Adipose tissue (tissue), 3 donors: ENCODE measurements at regions not wholly inside any gene's neighbourhood (a gene's known extent, or its start where the extent isn't known, plus 50 kb on each side); places are given as distances from the start of the nearest gene placed in this dataset.

Experiments used
- H3K27ac ChIP-seq: one replicate; pipeline ENCODE4 v1.5.1; 2013; ENCODE audit warnings: low read depth, low read length
- WGBS, 3 donors: extraction: QIAGEN DNeasy Blood & Tissue Kit; methylation state at CpG; one replicate each; pipeline ENCODE4 v1.1.7; 2013; 5-methylcytosine and 5-hydroxymethylcytosine counted together
- donor health status: healthy with polysubstance abuse.
- donor health status: Bipolar disorder and iron deficiency.
- donor health status: healthy.

DNA sequence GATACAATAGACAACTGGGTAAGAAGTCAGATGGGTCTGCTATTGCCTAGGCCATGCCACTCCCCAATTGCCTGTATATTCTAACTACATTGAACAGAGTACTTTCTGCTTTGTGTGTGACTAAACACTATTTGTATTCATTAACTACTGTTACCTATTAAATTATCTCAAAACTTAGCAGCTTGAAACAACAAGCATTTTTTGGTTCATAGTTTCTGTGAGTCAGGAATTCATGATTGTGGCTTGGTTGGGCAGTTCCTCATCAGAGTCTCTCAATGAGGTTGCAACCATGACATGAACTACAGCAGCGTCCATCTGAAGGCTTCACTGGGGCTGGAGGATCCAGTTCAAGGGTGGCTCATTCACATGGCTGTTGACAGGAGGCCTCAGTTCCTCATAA is 205.7 kb downstream of the EN1 start:
- H3K27ac ChIP-seq: no peak overlapping the region
- WGBS, 3 donors: 69 to 80% (median 79%) methylated on average over 1 of the region's 1 CpG

DNA sequence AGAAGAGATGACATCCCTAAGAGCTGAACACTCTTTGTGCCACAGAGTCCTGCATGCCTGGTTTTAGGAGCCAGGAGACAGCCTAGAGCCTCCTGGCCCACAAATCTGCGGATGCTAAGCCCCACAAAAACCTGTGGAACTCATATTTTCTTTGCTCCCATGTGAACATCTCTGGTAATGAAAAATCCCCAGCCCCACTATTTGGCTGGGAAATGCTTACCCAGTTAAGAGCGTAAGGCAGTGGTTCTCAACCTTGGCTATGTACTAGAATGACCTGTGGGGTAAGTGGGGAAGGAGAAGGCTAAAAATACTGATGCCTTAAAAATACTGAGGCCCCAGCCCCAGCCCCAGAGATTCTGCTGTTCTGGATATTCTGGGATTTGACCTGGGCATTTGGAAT is 208.1 kb downstream of the EN1 start:
- 80 to 84% (median 81%) methylated on average over 2 of the region's 2 CpGs for WGBS, 3 donors
- no peak overlapping the region for H3K27ac ChIP-seq

DNA sequence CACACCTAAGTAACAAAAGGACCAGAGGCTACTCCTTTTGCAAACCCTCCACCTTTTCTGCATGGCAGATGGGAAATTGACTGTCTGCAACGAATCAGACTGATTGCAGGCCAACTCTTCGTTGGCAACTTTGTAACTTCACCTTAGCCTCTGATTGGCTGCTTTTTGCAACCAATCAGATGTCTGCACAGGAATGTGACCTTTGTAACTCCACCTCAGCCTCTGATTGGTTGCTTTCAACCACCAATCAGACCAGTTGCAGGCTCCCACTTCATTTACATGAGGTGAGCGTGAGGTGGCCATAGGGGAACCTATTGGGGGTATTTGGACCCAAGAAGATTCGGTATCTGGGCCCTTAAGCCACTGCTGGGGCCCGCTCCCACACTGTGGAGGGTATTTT is 209.0 kb downstream of the EN1 start:
- WGBS, 3 donors: 67 to 79% (median 76%) methylated on average over 5 of the region's 5 CpGs
- H3K27ac ChIP-seq: no peak overlapping the region

DNA sequence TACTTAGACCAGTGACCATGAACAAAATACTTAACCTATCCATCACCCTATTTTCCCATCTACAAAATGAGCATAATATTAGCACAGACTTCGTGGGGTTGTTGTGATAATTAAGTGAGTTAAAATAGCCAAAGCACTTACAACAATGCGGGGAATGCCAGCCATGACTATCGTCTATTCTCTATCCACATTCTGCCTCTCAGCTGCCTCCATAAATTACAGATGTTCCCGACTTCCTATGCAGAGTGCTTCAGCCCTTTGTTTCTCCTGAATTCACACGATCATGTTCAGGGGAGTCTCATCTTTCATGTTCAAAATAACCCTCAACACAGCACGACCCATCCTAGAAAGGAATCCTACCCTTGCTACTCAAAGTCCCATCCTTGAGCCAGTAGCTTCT is 211.6 kb downstream of the EN1 start:
- H3K27ac ChIP-seq: no peak overlapping the region
- 45 to 55% (median 48%) methylated on average over 6 of the region's 6 CpGs for WGBS, 3 donors

DNA sequence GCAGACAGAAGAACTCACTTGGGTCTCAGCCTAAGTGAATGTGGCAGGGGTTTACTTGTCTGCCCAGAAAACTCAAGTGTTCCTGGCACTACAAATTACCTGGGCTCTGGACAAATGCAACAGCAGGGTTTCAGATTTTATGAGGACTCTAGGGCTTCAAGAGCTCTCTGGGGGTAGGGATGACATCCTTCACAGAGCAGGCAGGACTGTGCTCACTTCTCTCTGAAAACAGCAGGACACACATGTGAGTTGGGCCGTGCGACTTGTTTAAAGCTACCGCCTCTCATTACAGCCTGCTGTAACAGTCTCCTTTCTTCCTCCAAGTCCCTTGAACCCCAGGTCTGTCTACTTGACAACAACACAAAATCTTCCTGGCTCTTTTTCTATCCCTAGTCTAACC is 212.6 kb downstream of the EN1 start:
- WGBS, 3 donors: 78 to 89% (median 79%) methylated on average over 3 of the region's 3 CpGs

DNA sequence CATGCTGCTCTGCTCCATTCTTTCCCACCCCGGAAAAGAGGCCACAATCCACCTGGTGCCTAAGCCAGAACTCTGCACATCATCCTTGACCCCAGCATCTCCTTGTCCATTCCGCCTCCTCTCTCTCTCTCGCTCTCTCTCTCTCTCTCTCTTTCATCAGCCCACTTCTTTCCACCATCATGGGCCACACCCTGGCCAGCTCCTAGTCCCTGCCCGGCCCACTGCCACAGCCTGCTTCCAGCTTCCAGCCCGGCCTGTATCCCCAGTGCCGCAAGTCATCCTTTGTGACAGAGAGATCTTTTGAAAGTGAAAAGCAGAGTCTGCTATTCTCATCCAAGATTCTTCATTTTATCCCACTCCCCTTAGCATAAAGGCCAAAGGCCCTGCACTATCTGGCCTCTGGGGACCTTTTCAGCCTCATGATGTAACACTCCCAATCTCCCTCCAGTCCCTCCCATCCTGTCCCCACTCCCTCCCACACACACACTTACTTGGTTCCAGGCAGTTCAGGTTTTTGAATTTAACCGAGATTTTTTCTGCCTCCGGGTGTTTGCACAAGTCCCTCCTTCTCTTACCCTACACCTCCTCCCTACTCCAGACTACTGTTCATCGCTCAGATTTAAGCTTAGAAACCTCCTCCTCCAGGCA is 214.0 kb downstream of the EN1 start:
- 67 to 84% (median 70%) methylated on average over 9 of the region's 9 CpGs for WGBS, 3 donors
- no peak overlapping the region for H3K27ac ChIP-seq

More for the DNA sequence above, 212.6 kb downstream of the EN1 start:
- no peak overlapping the region for H3K27ac ChIP-seq

DNA sequence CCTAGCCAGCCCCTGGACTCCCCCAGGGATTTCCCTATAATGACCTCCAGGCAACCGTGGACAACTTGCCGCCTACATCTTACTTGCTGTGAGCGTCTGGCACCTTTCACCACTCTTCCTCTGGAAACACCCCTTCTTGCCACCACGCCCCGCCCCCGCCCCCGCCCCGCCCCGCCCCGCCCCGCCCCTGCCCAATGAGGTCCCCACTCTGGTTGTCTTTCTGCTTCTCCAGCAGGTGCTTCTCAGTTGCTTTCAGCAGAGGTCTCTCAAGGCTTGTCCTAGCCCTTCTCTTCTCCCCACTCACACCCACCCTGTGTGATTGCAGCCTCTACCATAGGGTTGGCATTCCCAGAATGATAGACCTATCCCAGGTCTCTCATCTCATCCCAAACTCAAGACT is 214.5 kb downstream of the EN1 start:
- H3K27ac ChIP-seq: no peak overlapping the region
- 74 to 83% (median 74%) methylated on average over 11 of the region's 11 CpGs for WGBS, 3 donors

- no peak overlapping the region for H3K27ac ChIP-seq
- 73 to 87% (median 78%) methylated on average over 3 of the region's 3 CpGs for WGBS, 3 donors
Observed at GRCh38 chr2:118627156-118627555, 220.3 kb downstream of the EN1 start.

DNA sequence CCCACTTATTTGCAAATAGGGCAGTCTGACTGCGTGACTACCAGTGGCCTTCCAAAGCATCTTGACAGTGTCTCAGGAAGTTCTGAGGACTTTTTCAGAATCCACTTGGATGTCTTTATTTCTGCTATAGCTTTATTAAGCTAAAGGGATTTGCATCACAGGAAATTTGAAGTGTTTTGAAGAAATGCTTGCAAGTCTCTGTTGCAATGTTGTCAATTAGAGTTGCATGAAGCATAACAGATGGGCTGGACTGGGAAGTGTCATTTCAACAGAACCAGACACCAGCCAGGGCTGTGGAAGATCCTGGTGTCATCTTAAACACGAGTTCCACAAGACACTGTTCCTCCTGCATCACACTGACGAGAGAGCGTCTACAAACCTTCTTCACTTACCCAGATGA is 224.5 kb downstream of the EN1 start:
- 70 to 86% (median 76%) methylated on average over 4 of the region's 4 CpGs for WGBS, 3 donors
- H3K27ac ChIP-seq: no peak overlapping the region

- 59 to 87% (median 73%) methylated on average over 3 of the region's 3 CpGs for WGBS, 3 donors
- no peak overlapping the region for H3K27ac ChIP-seq
Observed at GRCh38 chr2:118622108-118622507, 225.3 kb downstream of the EN1 start.

- 72 to 85% (median 81%) methylated on average over 13 of the region's 13 CpGs for whole genome bisulfite sequencing, 3 donors
- no peak overlapping the region for H3K27ac ChIP-seq
Observed at GRCh38 chr2:118618279-118618678, 229.2 kb downstream of the EN1 start.

- WGBS, 3 donors: 82 to 94% (median 83%) methylated on average over 7 of the region's 7 CpGs
- H3K27ac ChIP-seq: no peak overlapping the region
Observed at GRCh38 chr2:118616432-118616831, 231.0 kb downstream of the EN1 start.

DNA sequence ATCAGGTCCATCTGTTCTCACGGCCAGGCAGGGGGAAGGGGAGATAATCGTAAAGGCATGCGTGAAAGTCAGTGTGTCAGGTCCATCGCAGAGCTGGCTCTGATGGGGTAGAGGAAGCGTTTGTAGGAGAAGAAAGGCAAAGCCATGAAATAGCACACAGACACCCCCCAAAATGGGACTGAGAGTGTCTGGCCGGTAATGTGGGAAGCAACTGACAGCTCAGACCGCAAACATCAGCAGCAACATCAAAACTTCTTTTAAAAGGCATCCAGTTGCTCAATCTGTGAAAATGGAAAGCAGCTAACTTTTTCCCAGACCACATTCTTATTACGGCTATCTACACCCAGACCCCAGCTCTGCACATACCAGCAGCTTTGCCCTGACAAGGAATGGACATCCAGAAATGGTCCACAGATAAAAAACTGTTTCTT is 232.6 kb downstream of the EN1 start:
- no peak overlapping the region for H3K27ac ChIP-seq
- 40 to 69% (median 40%) methylated on average over 8 of the region's 8 CpGs for WGBS, 3 donors

GRCh38 chr2:118613737-118614136 is 233.7 kb downstream of the EN1 start:
- H3K27ac ChIP-seq: no peak overlapping the region
- 37 to 73% (median 49%) methylated on average over 2 of the region's 2 CpGs for WGBS, 3 donors

DNA sequence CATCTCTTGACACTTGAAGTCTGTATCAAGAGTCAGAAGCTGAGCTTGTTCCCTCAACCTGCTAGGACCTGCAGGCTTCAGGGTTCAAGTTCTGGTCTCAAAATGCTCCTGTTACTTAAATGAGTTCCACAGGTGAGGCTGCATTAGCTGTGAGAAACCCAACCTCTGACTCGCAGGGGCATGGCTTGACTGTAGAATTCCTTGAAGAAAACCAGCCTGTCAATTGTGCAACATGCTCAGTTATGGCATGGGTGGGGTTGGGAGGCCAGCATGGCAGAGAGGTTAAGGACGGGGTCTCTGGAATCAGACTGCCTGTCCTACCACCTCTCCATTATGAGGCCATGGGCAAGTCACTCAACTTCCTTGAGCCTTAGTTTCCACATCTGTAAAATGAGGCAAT is 235.8 kb downstream of the EN1 start:
- 79 to 85% (median 83%) methylated on average over 2 of the region's 2 CpGs for WGBS, 3 donors
- no peak overlapping the region for H3K27ac ChIP-seq

- H3K27ac ChIP-seq: no peak overlapping the region
- WGBS, 3 donors: 75 to 80% (median 77%) methylated on average over 4 of the region's 4 CpGs
Observed at GRCh38 chr2:118609138-118609537, 238.3 kb downstream of the EN1 start.

DNA sequence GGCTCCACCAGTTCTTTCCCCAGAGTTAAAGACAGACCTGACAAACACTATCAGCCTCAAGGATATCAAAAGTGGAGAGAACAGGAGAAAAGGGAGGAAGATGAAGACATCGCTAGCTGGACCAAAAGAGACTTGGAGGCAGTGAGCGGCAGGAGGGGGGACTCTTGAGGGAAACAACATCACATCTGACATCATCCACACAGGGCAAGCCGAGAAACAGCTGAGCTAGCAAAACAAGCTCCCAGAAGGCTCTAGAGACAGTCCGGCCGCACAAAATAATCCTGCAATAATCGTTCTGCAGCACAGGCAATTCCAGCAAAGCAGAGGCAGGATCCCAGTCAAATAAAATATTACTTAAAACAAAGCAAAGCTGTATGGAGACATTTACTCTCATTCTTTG is 239.8 kb downstream of the EN1 start:
- H3K27ac ChIP-seq: no peak overlapping the region
- WGBS, 3 donors: 58 to 73% (median 66%) methylated on average over 6 of the region's 6 CpGs

DNA sequence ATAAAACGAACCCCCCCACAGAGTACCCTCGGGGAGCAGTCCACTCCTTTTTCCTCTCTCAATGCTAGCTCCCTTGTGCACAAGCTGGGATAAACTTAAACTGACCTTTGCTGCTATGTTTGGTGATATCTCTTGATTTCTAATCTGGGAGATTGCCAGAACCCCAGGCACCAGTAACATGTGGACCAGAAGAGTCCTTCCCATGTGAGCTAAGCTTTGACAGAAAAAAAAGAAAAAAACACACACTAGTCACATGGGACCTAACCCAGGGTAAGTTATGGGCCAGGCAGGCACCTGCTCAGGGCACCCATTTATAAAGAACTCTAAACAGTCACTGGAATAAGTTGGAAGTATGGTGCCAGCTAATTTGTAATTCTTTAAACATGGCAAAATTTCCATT is 242.6 kb downstream of the EN1 start:
- WGBS, 3 donors: 19 to 39% (median 38%) methylated on average over 2 of the region's 2 CpGs
- H3K27ac ChIP-seq: no peak overlapping the region

- no peak overlapping the region for H3K27ac ChIP-seq
- 33 to 68% (median 65%) methylated on average over 4 of the region's 4 CpGs for WGBS, 3 donors
Observed at GRCh38 chr2:118604371-118604770, 243.1 kb downstream of the EN1 start.

DNA sequence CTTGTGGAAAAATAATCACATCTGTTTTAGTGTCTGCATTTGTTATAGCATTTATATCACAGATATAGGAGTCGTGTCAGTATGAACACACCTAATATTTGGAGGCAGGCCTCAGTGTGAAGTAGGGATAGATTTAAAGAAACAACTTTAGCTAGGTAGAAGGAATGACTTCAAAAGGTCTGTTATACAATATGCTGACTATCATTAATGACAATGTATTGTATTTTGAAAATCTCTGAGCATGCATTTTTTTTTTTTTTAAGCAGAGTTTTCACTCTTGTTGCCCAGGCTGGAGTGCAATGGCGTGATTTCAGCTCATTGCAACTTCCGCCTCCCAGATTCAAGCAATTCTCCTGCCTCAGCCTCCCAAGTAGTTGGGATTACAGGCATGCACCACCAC is 248.3 kb downstream of the EN1 start:
- H3K27ac ChIP-seq: no peak overlapping the region
- WGBS, 3 donors: 78 to 91% (median 83%) methylated on average over 3 of the region's 3 CpGs

DNA sequence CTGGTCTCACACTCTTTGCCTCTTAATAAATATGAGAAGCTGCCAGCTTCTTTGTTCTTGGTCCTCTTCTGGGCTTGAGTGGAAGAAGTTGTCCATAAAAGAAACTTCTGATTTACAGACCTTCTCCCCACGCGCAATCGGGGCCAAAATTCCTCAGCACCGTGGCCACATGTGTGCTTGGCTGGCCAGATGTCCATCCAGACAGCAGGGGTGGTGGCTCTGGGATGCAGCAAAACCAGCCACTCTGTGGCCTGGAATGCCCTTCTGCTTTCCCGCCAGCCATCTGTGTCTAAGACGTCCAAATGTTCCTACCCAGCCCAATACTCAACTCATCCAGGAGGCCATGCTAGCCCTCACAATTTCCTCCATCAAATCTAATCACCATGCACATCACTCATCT is 250.8 kb downstream of the EN1 start:
- 91 to 94% (median 92%) methylated on average over 6 of the region's 6 CpGs for WGBS, 3 donors

More for the DNA sequence above, 250.8 kb downstream of the EN1 start:
- H3K27ac ChIP-seq: no peak overlapping the region
